Daoy (cell line): ENCODE measurements at regions not wholly inside any gene's neighbourhood (a gene's known extent, or its start where the extent isn't known, plus 50 kb on each side); places are given as distances from the start of the nearest gene placed in this dataset.
"Not testable (repeated sequence)": the region's sequence is repeated elsewhere in the genome, so short reads cannot be mapped to it uniquely, and the experiment has no call there.

Experiments
- DNase-seq: peaks from one replicate; pipeline ENCODE4 v3.0.0-alpha.2; 2015; ENCODE audit warnings: low read depth

DNA sequence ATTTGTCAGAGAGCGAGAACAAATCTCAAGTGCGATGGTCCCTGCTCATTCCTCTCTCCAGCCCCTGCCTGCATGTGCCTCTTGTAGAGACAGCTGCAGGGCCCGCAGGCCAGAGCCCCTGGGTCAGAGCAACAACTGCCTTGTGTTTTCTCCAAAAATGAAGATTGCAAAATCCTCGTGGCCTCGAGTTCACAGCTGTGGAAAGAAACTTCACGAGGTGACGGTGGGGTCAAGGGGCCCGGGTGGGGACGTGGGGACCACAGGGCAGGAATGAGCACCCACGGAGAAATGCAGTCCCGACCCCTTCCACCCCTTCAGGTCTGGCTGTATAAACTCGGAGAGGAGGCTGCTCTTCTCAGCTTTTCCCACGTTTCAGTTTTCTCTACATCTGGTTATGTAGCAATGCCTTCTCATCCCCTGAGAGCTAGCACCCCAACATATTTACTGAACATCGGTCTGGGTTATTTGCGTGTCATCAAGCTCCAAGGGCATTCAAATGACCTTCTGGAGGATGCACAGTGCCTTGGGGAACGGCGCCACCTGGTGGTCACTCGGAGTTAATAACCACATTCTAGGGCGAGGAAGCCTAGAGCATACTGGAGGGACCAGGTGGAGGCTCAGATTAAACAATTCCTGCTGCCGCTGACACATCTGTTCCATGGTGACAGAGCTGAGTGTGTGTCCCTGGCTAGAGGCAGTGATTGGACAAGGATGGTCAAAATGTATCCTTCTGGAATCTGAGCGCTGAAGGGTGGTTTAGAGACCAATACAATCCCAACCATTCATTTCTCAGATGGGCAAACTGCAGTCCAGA is 91.4 kb upstream of the CYRIA start:
- DNase-seq = peak; percentile 52

GRCh38 chr2:16755442-16755841 is 89.8 kb upstream of the CYRIA start:
- DNase-seq = no peak

GRCh38 chr2:16753025-16753424 is 87.4 kb upstream of the CYRIA start:
- not testable (repeated sequence) for DNase-seq

GRCh38 chr2:16750925-16751214 is 85.2 kb upstream of the CYRIA start:
- DNase-seq = not testable (repeated sequence)

GRCh38 chr2:16750175-16750924 is 84.7 kb upstream of the CYRIA start:
- DNase-seq = no peak

DNA sequence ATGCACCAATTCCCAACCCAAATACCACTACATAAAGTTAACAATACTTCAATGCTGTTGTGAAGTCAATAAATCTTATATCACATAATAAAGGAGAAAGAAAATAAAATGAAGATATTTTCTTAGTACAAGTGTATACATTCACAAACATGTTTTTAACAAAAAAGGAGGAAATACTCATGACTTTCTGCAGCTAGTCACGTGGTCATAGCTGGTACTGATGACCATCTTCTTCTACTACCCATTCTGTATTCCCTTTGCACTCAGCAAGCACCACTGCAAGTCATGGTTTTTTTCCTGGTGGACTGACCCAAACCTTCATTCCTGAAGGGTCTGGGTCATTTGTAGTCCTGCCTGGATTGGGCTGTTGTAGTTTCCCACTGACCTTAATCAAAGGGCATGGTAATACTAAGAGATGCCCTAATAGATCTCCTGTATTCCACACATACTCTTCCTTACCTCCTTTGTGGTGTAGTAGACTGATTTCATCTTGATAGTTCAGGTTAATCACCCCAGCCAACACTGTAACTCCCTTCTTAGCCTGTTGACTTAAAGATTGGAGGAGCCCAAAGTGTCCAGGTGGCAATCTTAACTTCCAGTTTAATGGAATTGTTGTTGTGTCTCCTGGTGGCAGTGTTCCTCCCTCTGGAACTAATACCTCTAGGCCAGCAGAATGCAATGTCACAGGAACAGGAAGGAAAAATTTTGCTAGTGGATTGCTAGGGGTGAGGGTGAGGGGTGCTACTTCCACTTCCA is 83.1 kb upstream of the CYRIA start:
- not testable (repeated sequence) for DNase-seq

DNA sequence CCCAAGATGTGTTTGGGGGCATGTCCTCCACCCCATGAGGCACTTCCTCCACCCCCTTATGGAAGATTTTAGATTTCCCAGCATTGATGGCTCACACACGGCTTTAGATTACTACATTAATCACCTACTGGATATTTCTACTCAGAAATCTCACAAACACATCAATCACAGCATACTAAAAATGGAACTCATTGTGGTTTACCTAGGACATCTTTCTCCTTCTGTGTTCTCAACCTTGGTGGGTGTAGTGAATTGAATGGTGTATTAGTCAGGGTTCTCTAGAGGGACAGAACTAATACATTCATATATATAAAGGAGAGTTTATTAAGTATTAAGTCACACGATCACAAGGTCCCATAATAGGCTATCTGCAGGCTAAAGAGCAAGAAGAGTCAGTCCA is 82.1 kb upstream of the CYRIA start:
- no peak for DNase-seq

GRCh38 chr2:16747257-16747656 is 81.6 kb upstream of the CYRIA start:
- no peak for DNase-seq

- DNase-seq = no peak
Measured at GRCh38 chr2:16746833-16747232, 81.2 kb upstream of the CYRIA start.

DNA sequence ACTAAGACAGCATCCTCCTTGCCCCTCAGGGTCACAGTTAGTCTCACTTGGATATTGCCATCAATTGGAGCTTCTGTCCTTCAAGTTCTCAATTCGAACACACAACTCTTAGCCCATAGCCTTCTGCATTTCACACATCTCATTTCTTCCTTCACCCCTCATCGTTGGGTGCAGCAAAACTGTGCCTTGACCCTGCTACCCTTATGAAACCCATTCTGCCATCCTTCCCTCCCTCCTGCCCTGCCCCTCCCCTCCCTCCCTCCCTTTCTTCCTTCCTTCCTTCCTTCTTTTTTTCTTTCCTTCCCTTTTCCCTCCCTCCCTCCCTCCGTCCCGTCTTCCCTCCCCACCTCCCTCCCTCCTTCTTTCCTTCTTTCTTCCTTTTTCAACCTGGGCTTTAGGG is 80.7 kb upstream of the CYRIA start:
- no peak for DNase-seq

- DNase-seq = no peak
Measured at GRCh38 chr2:16745466-16745865, 79.8 kb upstream of the CYRIA start.

DNA sequence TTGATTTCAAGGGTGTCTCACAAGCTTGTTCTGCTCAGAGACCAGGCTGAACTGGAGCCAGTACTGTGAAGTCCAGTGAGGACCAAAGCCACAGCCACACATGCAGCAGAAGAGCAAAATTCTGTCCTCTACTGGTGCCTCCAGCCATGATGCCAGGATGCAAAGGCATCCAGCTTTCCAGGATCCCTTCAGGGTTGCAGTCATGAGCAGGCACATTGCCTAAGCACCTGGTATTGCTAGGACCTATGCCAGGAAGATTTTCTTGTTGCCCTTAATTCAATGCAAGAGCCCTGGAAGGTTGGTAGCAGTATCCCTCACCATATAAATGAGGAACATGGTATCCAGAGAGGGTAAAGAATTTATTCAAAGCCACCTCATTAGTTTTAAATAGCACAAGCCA is 78.9 kb upstream of the CYRIA start:
- no peak for DNase-seq

DNA sequence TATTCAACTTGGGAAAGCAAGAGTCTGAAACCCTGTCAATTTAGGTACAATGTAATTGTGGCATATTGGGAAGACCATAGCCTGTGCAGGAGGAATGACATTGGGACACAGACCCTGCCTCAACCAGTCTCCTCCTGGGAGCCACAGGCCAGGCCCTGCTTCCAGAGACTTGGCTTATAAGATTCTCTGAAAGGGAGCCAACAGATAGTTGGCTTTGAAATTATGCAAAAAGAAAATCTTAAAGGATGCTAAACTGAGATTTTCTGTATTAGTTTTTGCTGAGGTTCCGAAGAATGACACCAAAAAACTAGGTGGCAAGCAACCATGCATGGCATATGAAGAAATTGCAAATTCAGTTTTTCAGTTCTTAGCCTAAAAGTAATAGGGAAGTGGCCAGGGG is 76.4 kb upstream of the CYRIA start:
- no peak for DNase-seq

GRCh38 chr2:16741498-16741897 is 75.9 kb upstream of the CYRIA start:
- DNase-seq = no peak

GRCh38 chr2:16739778-16740581 is 74.3 kb upstream of the CYRIA start:
- no peak for DNase-seq

GRCh38 chr2:16738361-16739225 is 73.0 kb upstream of the CYRIA start:
- DNase-seq = no peak

GRCh38 chr2:16737812-16738211 is 72.2 kb upstream of the CYRIA start:
- no peak for DNase-seq

DNA sequence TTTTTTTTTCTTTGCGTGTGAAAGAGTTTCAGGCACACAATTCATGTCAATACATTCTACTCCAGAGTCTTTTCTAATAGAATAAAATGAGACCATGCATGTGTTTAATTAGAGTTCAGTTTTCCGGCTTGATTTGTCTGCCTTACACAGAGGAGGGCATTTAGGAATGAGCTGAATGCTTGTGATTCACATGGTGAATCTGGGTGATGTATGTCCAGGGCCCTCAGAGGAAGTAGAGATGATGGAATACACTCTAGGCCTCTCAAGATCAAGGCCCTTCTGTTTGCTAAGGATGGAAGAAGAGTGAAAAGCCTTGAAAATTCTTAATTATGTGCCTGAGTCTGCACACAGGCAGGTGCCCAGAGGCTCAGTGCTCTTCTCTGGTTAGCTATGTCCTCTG is 71.0 kb upstream of the CYRIA start:
- DNase-seq = no peak

GRCh38 chr2:16729335-16729734 is 63.7 kb upstream of the CYRIA start:
- no peak for DNase-seq

- no peak for DNase-seq
Measured at GRCh38 chr2:16728351-16729136, 62.9 kb upstream of the CYRIA start.
